Heart right ventricle (tissue), 16 donors: ENCODE measurements at regions not wholly inside any gene's neighbourhood (a gene's known extent, or its start where the extent isn't known, plus 50 kb on each side); places are given as distances from the start of the nearest gene placed in this dataset.

Experiments used
- ATAC-seq, 8 donors: fragments of 200-7000 bp; cut with Tn5 transposase; one replicate each; pipeline ENCODE4 v1.9.1; 2020; ENCODE audit warnings: mild to moderate bottlenecking in 8 of 8, moderate library complexity in 8 of 8, moderate number of reproducible peaks in 1 of 8
- DNase-seq, 2 donors: peaks; one replicate each; pipeline ENCODE4 v3.0.0-alpha.2; 2020
- H3K27ac ChIP-seq, 10 donors: fragments of 200-600 bp; sonication (generic) in 2 of 10; one replicate each; pipeline versions ENCODE4 v1.5.0 to v1.8.0; 2020 to 2022; ENCODE audit warnings: mild to moderate bottlenecking in 3 of 10
- H3K27me3 ChIP-seq, 7 donors: fragments of 200-600 bp; one replicate each; pipeline ENCODE4 v1.8.0; 2021 to 2022; ENCODE audit warnings: mild to moderate bottlenecking in 2 of 7
- H3K36me3 ChIP-seq, 9 donors: fragments of 200-600 bp; sonication (generic) in 1 of 9; one replicate each; pipeline versions ENCODE4 v1.5.0 to v1.8.0; 2020 to 2022; ENCODE audit warnings: mild to moderate bottlenecking in 2 of 9
- H3K4me1 ChIP-seq, 9 donors: fragments of 200-600 bp; sonication (generic) in 1 of 9; one replicate each; pipeline versions ENCODE4 v1.5.0 to v1.8.0; 2020 to 2022; ENCODE audit warnings: mild to moderate bottlenecking in 4 of 9
- H3K4me3 ChIP-seq, 10 donors: fragments of 200-600 bp; sonication (generic) in 2 of 10; one replicate each; pipeline versions ENCODE4 v1.5.0 to v1.8.0; 2020 to 2022; ENCODE audit warnings: mild to moderate bottlenecking in 7 of 10, moderate library complexity in 2 of 10
- H3K9me3 ChIP-seq, 11 donors: fragments of 200-600 bp in 10 of 11; sonication (generic) in 2 of 11; one replicate each; pipeline versions ENCODE4 v1.5.0 to v1.8.0; 2013 to 2022; ENCODE audit warnings: mild to moderate bottlenecking in 2 of 11, control low read depth in 1 of 11, moderate library complexity in 1 of 11
- WGBS, 2 donors: extraction: QIAGEN DNeasy Blood & Tissue Kit; methylation state at CpG; one replicate each; pipeline ENCODE4 v1.1.7; 2013; ENCODE audit warnings: inconsistent platforms in 1 of 2; 5-methylcytosine and 5-hydroxymethylcytosine counted together
- intact Hi-C, 10 donors: fragments of 100-400 bp; cut with DNase I; formaldehyde crosslinking; loops; one replicate each; pipeline versions ENCODE4 v1.11.1 to v1.14.2; 2022
- TF ChIP-seq, protein P1 (sequence below), 9 donors: fragments of 200-600 bp; sonication (generic) in 2 of 9; IDR thresholded peaks; one replicate each; pipeline versions ENCODE4 v1.5.0 to v1.8.0; 2021 to 2022; ENCODE audit warnings: antibody characterized with exemption in 9 of 9, mild to moderate bottlenecking in 5 of 9, moderate library complexity in 1 of 9
- donor health status: Arrhythmogenic right ventricular cardiomyopathy.
- donor health status: ischemic (EF 13 %, LVEDD 7.1; RV severe dilation, severe dysfunction).
- donor health status: healthy with polysubstance abuse.
- donor health status: DM: no; HTN: yes; CAD: no.
- donor health status: DM: no; HTN: no; CAD: no.
- donor health status: ischemic (EF 25% LVEDD 6.9; RV normal size, moderate dysfunction).
- donor health status: ischemic (EF 25% LVEDD 5.7; RV mildly dilated, moderate dysfunction).
- donor health status: healthy.
- donor health status: DM: yes; HTN: yes; CAD: no.
- donor health status: Ischemic cardiomyopathy.
- donor health status: ischemic (EF 35%, LVEDD 5.7; RV mildly dilated, moderate dysfunction).
- donor health status: nonischemic (EF 11% LVEDD 7.7; RV severe dilation, severe dysfunction).
- donor health status: DM: yes; HTN: yes; CAD: no.
- donor health status: PGD.
- donor health status: ischemic (EF 29% LVEDD 5.4; RV normal size, mild dysfunction).
- donor health status: nonischemic (EF 23%, LVEDD 6.1; RV moderate dilation, normal function).

DNA sequence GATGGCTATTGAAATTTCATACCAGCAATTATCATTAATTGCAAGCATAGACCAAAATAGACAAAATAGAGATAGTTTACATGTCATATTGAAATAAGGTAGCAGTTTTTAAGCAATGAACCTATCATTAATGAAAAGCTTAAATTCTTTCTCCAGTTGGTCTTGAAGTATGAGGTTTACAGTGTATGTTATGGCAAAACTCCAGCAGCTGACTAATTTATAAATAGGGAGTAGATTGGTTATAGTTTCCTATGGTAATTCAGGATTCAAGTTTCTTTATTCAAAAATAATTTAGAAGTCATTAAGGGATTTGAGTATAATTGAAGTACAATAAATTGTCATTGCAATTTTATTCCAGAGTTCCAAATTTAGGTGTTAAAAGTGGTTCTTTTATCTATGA lies 69.6 kb upstream of the COL5A2 start:
- DNase-seq (no peak), ATAC-seq (no peak)
- peaks cover 0 to 2% (median 0%) of the 10 kb centered on the region in 11 donors for H3K9me3 ChIP-seq
- H3K27ac ChIP-seq = no peak overlapping the region
- no peak overlapping the region for H3K4me3 ChIP-seq
- peaks cover 0 to 4% (median under 1%) of the 10 kb centered on the region in 9 donors for H3K4me1 ChIP-seq
- H3K27me3 ChIP-seq = no peaks in the 10 kb centered on the region
- no peaks in the 10 kb centered on the region for H3K36me3 ChIP-seq
- TF ChIP-seq, protein P1, sequence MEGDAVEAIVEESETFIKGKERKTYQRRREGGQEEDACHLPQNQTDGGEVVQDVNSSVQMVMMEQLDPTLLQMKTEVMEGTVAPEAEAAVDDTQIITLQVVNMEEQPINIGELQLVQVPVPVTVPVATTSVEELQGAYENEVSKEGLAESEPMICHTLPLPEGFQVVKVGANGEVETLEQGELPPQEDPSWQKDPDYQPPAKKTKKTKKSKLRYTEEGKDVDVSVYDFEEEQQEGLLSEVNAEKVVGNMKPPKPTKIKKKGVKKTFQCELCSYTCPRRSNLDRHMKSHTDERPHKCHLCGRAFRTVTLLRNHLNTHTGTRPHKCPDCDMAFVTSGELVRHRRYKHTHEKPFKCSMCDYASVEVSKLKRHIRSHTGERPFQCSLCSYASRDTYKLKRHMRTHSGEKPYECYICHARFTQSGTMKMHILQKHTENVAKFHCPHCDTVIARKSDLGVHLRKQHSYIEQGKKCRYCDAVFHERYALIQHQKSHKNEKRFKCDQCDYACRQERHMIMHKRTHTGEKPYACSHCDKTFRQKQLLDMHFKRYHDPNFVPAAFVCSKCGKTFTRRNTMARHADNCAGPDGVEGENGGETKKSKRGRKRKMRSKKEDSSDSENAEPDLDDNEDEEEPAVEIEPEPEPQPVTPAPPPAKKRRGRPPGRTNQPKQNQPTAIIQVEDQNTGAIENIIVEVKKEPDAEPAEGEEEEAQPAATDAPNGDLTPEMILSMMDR (IDR thresholded peaks at IDR 0.05) = no peak
- intact Hi-C loops = no loop called here

DNA sequence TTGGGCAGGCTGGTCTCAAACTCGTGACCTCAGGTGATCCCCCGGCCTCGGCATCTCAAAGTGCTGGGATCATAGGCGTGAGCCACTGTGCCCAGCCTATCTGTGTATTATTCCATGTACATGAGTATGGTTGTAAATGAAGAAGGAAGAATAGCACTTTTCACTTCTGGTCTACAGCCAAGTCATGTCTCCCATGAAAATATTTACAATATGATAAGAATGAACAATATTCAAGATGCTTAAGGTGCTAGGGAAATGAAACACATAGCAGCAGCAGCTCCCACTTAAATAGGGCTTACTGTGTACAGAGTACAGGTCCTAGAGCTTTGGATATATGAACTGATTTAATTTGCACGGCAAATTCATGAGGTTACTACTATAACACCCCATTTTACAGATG lies 70.3 kb upstream of the COL5A2 start:
- Histone ChIP-seq H3K4me3 (no peak overlapping the region), H3K27ac (no peak overlapping the region), H3K4me1 (peaks cover 0 to 10% (median 3%) of the 10 kb centered on the region in 9 donors), H3K9me3 (no peaks in the 10 kb centered on the region), H3K36me3 (no peaks in the 10 kb centered on the region), H3K27me3 (no peaks in the 10 kb centered on the region)
- 93 to 94% methylated on average over 5 of the region's 5 CpGs for WGBS, 2 donors
- TF ChIP-seq, protein P1 (IDR thresholded peaks at IDR 0.05) = no peak
- intact Hi-C loops = no loop called here
- DNase-seq = no peak
- ATAC-seq = no peak

DNA sequence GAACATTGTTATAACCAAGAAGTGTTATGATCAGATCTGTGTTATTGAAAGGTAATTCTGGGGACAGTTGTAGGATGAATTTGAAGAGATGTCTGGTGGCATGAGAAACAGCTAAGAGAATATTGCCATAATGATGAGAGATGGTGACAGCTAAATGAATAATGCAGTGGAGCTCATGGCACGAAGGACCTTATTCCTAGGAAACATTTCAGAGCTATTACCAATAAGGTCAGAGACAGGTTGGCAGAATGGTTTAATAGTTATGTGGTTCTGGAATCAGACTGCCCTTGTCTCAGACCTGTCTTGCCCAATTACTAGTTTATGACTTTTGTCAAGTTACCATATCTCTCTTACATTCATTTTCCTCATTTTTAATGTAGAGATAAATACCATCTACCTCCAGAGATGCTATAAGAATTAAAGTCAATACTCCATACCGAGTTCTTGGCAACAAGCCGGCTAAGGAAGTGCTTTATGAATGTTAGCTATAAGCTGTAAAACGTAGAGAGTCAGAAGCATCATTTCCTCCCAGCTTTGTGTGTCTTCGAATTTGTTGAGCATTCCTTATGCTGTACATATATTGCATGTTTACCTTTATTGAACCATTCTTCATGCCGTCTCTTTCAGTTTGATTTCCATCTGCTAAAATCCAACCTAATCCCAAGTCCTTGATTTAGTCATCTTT lies 73.6 kb upstream of the COL5A2 start:
- ATAC-seq = no peak
- Histone ChIP-seq H3K9me3 (no peaks in the 10 kb centered on the region), H3K27me3 (no peaks in the 10 kb centered on the region), H3K36me3 (no peaks in the 10 kb centered on the region), H3K4me3 (no peak overlapping the region), H3K27ac (no peak overlapping the region), H3K4me1 (peaks cover 0 to 10% (median 3%) of the 10 kb centered on the region in 9 donors)
- WGBS, 2 donors = 68 to 72% methylated on average over 6 of the region's 6 CpGs
- TF ChIP-seq, protein P1 (IDR thresholded peaks at IDR 0.05) = no peak
- intact Hi-C loops = no loop called here
- no peak for DNase-seq

DNA sequence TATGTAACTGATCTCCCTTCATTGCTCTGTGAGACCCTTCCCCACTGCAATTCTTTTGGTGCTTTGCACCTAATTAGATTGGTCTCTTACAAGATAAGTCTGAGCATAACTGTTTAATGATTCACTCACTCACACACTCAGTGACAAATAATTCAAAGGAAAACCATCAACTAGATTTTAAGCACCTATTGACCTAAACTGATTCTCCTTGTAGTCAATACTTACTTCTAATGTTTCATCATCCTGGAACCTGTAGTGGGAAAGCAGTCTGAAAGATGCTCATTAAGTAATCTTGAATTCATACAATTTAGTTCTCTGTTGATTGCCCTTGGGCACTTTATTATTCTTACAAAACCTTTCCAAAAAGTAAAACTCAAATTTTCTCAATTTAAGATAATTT lies 74.3 kb upstream of the COL5A2 start:
- H3K36me3 ChIP-seq = no peaks in the 10 kb centered on the region
- DNase-seq (no peak), ATAC-seq (no peak)
- TF ChIP-seq, protein P1 (IDR thresholded peaks at IDR 0.05) = no peak
- no peaks in the 10 kb centered on the region for H3K27me3 ChIP-seq
- intact Hi-C loops = no loop called here
- peaks cover 0 to 13% (median 6%) of the 10 kb centered on the region in 9 donors for H3K4me1 ChIP-seq
- peak overlapping the region in 1 of 10 donors; percentile 44 for H3K27ac ChIP-seq
- H3K4me3 ChIP-seq = no peak overlapping the region
- H3K9me3 ChIP-seq = no peaks in the 10 kb centered on the region
